NCI-H2196 (cell line): ENCODE measurements at regions not wholly inside any gene's neighbourhood (a gene's known extent, or its start where the extent isn't known, plus 50 kb on each side); places are given as distances from the start of the nearest gene placed in this dataset.
"Not testable (repeated sequence)": the region's sequence is repeated elsewhere in the genome, so short reads cannot be mapped to it uniquely, and the experiment has no call there.

Source experiments
- DNase-seq: peaks from one replicate; lab custom pipeline; 2025; ENCODE audit not compliant: unreplicated experiment; lab: John Stamatoyannopoulos, UW

- no peak for DNase-seq
Observed at GRCh38 chr5:88092958-88093605, 175.6 kb downstream of the TMEM161B start.

GRCh38 chr5:88092358-88092757 is 176.3 kb downstream of the TMEM161B start:
- no peak for DNase-seq

GRCh38 chr5:88090506-88090905 is 178.1 kb downstream of the TMEM161B start:
- DNase-seq = no peak

GRCh38 chr5:88089719-88090390 is 178.8 kb downstream of the TMEM161B start:
- no peak for DNase-seq

- DNase-seq = no peak
Observed at GRCh38 chr5:88085462-88085861, 183.2 kb downstream of the TMEM161B start.

GRCh38 chr5:88081877-88082276 is 186.8 kb downstream of the TMEM161B start:
- DNase-seq = no peak

- no peak for DNase-seq
Observed at GRCh38 chr5:88063813-88064212, 204.8 kb downstream of the TMEM161B start.

GRCh38 chr5:88060194-88060593 is 208.5 kb downstream of the TMEM161B start:
- DNase-seq = no peak

- DNase-seq = no peak
Observed at GRCh38 chr5:88058625-88059024, 210.0 kb downstream of the TMEM161B start.

GRCh38 chr5:88052468-88052867 is 216.2 kb downstream of the TMEM161B start:
- DNase-seq = not testable (repeated sequence)

- no peak for DNase-seq
Observed at GRCh38 chr5:88051148-88051547, 217.5 kb downstream of the TMEM161B start.

GRCh38 chr5:88049737-88050136 is 218.9 kb downstream of the TMEM161B start:
- DNase-seq = no peak

GRCh38 chr5:88049156-88049555 is 219.5 kb downstream of the TMEM161B start:
- DNase-seq = no peak

GRCh38 chr5:88045931-88046461 is 222.6 kb downstream of the TMEM161B start:
- DNase-seq = no peak

GRCh38 chr5:88045165-88045564 is 223.5 kb downstream of the TMEM161B start:
- no peak for DNase-seq

GRCh38 chr5:88034520-88034919 is 234.1 kb downstream of the TMEM161B start:
- no peak for DNase-seq

GRCh38 chr5:88033191-88033590 is 235.5 kb downstream of the TMEM161B start:
- no peak for DNase-seq

GRCh38 chr5:88029011-88029410 is 239.6 kb downstream of the TMEM161B start:
- DNase-seq = no peak

- no peak for DNase-seq
Observed at GRCh38 chr5:88021141-88021540, 247.5 kb downstream of the TMEM161B start.

- not testable (repeated sequence) for DNase-seq
Observed at GRCh38 chr5:88014984-88015383, 253.7 kb downstream of the TMEM161B start.

- no peak for DNase-seq
Observed at GRCh38 chr5:88000877-88001276, 267.8 kb downstream of the TMEM161B start.

- DNase-seq = no peak
Observed at GRCh38 chr5:87997662-87998061, 271.0 kb downstream of the TMEM161B start.
